Putamen (tissue), 1 donor: ENCODE measurements at regions not wholly inside any gene's neighbourhood (a gene's known extent, or its start where the extent isn't known, plus 50 kb on each side); places are given as distances from the start of the nearest gene placed in this dataset.
"Not testable (repeated sequence)": the region's sequence is repeated elsewhere in the genome, so short reads cannot be mapped to it uniquely, and the experiment has no call there.

Experiments used
- DNase-seq: peaks from one replicate; pipeline ENCODE4 v3.0.0-alpha.2; 2016; ENCODE audit warnings: low spot score

- no peak for DNase-seq
These were observed 1355.2 kb downstream of the CDH8 start for GRCh38 chr16:60681043-60681442.

DNA sequence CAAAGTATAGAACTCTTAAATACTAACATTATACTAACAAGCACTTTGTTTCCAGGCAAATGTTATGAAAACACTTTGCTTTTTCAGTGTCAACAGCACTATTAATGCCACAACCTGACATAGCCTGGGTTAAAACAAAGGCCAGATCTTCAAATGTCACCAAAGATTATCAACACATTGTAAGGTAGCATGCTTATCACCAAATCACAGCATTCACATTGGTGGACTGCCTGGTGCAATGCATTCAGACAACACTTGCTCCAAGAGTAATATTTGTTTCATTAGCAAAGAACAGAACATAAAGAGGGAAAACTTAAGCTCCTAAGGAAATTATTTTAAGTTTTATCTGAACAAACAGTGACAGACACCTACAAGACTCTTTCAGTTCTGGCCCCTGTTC lies 1361.2 kb downstream of the CDH8 start:
- no peak for DNase-seq

DNA sequence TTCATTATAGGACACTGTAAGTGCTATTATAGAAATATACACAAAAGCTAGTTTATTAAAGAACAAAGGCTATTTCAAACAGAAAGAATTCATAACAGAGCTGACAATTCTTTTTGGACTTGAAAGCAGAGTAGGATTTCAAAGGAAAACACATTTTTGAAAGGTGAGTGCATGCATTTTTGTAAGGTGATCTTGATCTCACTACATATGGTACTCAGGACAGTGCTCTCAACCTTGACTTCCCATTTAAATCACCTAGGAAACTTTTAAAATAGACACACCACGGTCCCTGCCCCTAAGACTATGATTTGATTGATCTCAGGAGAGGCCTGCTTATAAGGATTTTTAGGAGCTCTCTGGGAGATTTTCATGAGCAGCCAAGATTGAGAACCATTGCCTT lies 1362.0 kb downstream of the CDH8 start:
- no peak for DNase-seq

DNA sequence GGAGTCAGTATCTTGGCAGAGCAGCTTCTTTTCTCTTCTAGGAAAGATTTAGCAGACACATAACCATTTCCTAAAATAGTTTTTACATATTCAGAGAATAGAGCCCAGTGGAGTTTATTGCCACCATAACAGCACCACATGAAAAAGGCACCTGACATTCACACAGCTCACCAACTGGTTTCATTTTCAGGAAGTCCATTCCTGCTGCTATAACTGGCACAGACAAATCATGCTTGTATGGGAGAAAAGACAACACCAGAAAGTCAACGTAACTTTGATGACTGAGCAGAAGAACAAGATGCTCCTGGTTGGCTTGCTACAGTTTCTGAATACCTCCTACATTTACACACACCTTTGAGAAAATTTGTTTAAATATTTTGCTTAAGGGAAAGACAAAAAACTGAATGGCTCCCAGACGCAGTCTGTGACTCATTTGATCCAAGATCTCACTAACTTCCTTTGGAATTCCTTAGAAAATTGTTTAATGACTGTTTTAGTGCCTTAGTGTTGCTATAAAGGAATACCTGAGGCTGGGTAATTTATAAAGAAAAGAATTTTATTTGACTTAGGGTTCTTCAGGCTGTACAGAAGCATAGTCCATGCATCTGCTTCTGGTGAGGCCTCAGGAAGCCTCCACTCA lies 1380.6 kb downstream of the CDH8 start:
- no peak for DNase-seq

GRCh38 chr16:60651346-60651745 lies 1384.9 kb downstream of the CDH8 start:
- no peak for DNase-seq

GRCh38 chr16:60648290-60648689 lies 1387.9 kb downstream of the CDH8 start:
- DNase-seq, result no peak

DNA sequence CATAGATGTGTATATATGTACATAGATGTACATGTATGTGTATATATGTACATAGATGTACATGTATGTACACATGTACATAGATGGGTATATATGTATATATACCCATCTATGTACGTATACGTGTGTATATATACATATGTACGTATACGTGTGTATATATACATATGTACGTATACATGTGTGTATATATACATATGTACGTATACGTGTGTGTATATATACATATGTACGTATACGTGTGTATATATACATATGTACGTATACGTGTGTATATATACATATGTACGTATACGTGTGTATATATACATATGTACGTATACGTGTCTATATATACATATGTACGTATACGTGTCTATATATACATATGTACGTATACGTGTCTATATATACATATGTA lies 1388.8 kb downstream of the CDH8 start:
- not testable (repeated sequence) for DNase-seq

- no peak for DNase-seq
These were observed 1389.6 kb downstream of the CDH8 start for GRCh38 chr16:60646631-60647030.

- DNase-seq, result no peak
These were observed 1390.7 kb downstream of the CDH8 start for GRCh38 chr16:60645541-60645940.

DNA sequence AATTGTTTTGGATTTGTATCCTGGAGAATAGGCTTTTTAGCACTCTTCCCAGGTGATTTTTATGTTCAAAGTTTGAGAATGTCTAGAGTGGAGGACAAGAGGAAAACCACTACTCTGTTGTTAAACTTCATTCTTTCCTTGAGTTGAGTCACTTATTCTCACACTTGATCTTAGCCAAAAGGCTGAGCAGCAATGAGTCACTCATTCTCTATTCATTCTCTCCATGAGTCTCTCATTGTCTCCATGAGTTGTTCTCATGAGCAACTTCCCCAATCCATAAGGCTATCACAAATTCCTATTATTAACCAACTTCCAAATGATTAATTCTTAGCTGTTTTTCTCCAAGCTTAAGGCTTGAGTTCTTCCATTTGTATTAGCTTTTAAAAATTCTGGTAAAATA lies 1393.3 kb downstream of the CDH8 start:
- DNase-seq, result no peak

DNA sequence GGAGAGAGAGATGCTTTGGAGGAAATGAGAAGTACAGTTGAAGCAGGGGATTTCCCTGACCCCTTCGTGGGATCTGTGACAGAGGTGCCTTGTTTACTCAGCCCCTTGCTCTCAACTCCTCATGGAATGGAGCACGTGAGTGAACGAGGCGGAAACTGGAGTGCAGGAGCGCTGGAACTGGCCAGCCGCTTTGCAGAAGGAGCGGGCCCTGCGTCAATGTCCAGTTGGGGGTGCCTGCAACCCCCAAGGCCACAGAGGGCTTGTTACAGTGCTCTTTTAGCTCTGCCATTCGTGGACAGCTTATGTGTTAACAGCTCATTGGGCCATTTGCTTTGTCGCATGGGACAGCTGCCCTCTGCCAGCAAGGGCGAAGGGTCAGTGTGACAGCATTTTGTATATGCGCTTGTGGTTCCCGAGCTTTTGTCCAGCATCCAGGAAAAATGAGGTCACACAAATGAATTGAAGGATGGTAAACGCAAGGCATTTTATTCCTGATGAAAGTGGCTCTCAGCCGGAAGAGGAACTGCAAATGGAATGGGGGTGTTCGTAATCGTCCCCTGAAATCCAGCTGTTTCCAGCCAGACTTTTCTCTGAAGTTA lies 1395.1 kb downstream of the CDH8 start:
- no peak for DNase-seq

GRCh38 chr16:60640038-60640437 lies 1396.2 kb downstream of the CDH8 start:
- no peak for DNase-seq

DNA sequence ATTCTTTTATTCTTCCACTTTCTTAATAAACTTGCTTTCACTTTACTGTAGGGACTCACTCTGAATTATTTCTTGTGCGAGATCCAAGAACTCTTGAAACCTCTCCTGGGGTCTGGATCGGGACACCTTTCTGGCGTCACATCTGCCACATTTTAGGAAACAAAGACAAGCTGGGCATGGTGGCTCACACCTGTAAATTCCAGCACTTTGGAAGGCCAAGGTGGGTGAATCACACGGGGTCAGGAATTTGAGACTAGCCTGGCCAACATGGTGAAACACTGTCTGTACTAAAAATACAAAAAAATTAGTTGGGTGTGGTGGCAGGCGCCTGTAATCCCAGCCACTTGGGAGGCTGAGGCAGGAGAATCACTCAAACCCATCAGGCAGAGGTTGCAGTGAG lies 1399.6 kb downstream of the CDH8 start:
- DNase-seq, result not testable (repeated sequence)

GRCh38 chr16:60636117-60636516 lies 1400.1 kb downstream of the CDH8 start:
- no peak for DNase-seq

DNA sequence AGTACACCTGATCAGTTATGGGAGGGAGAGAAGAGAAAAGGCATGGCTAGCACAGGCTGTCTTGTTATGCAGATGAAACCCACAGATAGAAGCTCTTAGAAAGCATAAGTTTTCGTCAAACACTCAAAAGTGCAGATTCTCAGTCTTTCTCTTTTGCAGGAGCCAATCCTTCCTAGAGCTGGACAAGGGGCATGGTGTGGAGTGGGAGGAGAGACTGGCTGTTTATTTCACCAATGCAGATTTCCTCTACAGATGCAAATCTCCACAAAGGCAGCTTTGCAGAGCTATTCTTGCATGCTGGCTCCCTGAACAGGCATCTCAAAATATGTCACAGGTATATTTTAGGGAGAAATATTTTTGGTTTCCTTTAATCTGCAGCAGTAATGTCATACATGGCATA lies 1400.7 kb downstream of the CDH8 start:
- DNase-seq, result no peak

DNA sequence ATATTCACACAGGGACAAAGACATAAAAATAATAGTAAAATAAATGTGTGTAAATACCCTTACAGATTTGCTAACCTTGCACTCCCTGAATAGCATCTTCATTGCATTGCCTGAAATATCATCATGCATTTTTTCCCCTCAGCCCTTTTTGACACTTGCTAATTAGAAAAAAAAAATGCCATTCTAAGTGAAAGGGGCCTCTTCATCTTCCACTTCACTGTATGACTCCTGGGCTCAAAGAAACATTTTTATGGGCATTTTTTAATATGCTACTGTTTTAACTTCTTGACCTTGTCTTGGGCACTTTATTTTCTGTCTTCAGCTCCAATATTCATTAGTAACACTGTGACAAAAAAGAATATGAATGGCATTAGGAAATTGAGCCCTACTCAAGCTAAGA lies 1424.4 kb downstream of the CDH8 start:
- DNase-seq, result no peak

GRCh38 chr16:60608971-60609370 lies 1427.3 kb downstream of the CDH8 start:
- DNase-seq, result no peak

DNA sequence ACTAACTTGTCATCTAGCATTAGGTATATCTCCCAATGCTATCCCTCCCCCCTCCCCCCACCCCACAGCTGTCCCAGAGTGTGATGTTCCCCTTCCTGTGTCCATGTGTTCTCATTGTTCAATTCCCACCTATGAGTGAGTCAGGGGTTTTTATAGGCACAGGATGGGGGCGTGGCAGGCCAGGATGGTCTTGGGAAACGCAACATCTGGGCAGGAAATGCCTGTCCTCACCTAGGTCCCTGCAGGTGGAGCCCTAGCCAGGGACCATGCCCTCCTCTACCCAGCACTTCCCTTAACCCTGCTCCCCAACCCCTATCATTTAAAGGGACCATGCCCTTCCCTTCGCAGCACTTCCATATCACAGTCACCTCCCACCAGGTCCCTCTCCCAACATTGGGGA lies 1430.6 kb downstream of the CDH8 start:
- DNase-seq, result not testable (repeated sequence)

DNA sequence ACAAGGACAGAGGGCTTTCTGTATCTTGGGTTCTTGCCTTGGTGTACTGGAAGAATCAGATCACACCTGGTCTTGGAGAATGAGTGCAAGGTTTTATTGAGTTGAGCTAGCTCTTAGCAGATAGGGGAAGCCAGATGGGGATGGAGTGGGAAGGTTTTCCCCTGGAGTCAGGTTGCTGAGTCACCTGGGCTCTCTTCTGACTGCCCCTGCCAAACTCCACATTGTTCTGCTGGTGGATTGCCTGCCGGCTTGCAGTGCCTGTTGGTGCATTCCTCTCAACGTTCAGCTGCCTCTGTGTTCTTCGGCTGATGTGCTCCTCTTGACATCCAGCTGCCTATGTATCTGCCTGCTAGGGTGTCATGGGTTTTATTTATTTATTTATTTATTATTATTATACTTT lies 1431.1 kb downstream of the CDH8 start:
- no peak for DNase-seq

DNA sequence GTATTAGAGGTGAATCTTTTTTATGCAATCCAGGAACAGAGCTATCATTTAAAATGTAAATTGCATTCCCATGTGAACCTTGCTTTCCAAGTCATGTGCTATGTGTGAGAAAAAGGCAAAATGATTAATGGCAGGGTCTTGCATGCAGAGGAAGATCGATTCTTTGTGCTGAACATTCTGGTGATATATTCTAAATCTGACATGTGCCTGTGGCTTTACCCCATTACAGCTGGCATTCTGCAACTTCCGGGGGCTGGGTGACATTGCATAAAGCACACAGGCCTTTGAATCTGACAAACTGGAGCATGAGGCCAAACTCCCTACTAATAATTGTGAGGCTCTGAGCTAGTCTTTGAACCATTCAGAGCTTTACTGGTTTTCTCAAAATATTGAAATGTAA lies 1449.7 kb downstream of the CDH8 start:
- DNase-seq, result no peak

DNA sequence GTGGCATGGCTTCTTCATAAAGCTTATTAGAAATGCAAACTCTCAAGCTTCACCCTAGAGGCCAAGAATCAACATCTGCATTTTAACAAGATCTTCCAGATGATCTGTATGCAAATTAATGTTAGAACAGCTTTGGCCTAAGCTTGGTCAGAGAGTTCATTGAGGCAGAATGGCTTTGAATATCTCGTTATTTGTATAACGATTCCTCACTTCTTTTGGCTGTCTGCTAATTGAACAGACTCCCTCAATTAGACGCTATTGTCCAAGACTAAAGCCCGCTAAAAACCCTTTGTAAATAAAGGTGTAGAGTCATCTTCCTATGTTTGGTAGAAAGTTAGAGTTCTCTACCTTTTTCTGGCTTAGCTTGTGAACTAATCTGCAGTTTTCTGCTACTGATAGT lies 1453.7 kb downstream of the CDH8 start:
- DNase-seq, result no peak

- no peak for DNase-seq
These were observed 1469.3 kb downstream of the CDH8 start for GRCh38 chr16:60566901-60567300.

- no peak for DNase-seq
These were observed 1471.7 kb downstream of the CDH8 start for GRCh38 chr16:60564588-60564987.

- no peak for DNase-seq
These were observed 1473.1 kb downstream of the CDH8 start for GRCh38 chr16:60563166-60563565.
